K562 (cell line): ENCODE measurements at regions not wholly inside any gene's neighbourhood (a gene's known extent, or its start where the extent isn't known, plus 50 kb on each side); places are given as distances from the start of the nearest gene placed in this dataset.

Experiments used
- CBFA2T2 ChIP-seq: fragments of 450-650 bp; conservative IDR thresholded peaks from 2 replicates; pipeline ENCODE4 v1.6.1; 2017; ENCODE audit warnings: mild to moderate bottlenecking
- CLOCK ChIP-seq: fragments of 250-450 bp; sonication (Bioruptor Pico); IDR thresholded peaks from 2 replicates; pipeline ENCODE4 v1.4.0; 2020; ENCODE audit warnings: mild to moderate bottlenecking, moderate library complexity, borderline replicate concordance
- CTBP1 ChIP-seq: fragments of 450-650 bp; IDR thresholded peaks from 2 replicates; pipeline ENCODE4 v1.6.1; 2016; ENCODE audit warnings: borderline replicate concordance
- DACH1 ChIP-seq: fragments of 450-650 bp; IDR thresholded peaks from 2 replicates; pipeline ENCODE4 v1.6.1; 2018; ENCODE audit not compliant: partially characterized antibody
- GTF2E2 ChIP-seq: fragments of 200-800 bp; sonication (Bioruptor generic); IDR thresholded peaks from 2 replicates; pipeline ENCODE4 v1.6.1; 2016; ENCODE audit warnings: missing genetic modification characterization, missing compliant biosample characterization
- MAFG ChIP-seq: fragments of 450-650 bp; conservative IDR thresholded peaks from 2 replicates; pipeline ENCODE4 v1.6.1; 2016; ENCODE audit warnings: missing genetic modification characterization, missing compliant biosample characterization
- MCM3 ChIP-seq: fragments of 450-650 bp; IDR thresholded peaks from 2 replicates; pipeline ENCODE4 v1.6.1; 2016
- MEIS2 ChIP-seq: fragments of 450-650 bp; IDR thresholded peaks from 2 replicates; pipeline ENCODE4 v1.6.1; 2014; ENCODE audit warnings: mild to moderate bottlenecking; ENCODE audit not compliant: partially characterized antibody
- NR1H2 ChIP-seq: sonication (generic); formaldehyde crosslinking; IDR thresholded peaks from 2 replicates; pipeline ENCODE4 v1.4.0; 2020; ENCODE audit warnings: mild to moderate bottlenecking, missing genetic modification reagents
- RB1 ChIP-seq: fragments of 450-650 bp; IDR thresholded peaks from 2 replicates; pipeline ENCODE4 v1.6.1; 2017; ENCODE audit warnings: low read depth, mild to moderate bottlenecking
- RBM14 ChIP-seq: fragments of 200-400 bp; formaldehyde crosslinking; IDR thresholded peaks from 2 replicates; pipeline ENCODE4 v1.6.1; 2018; ENCODE audit warnings: low read depth, mild to moderate bottlenecking, low read length, moderate library complexity, borderline replicate concordance; ENCODE audit not compliant: insufficient read depth
- RFX5 ChIP-seq: IDR thresholded peaks from 2 replicates; pipeline ENCODE4 v1.6.1; 2011; ENCODE audit warnings: low read depth, mild to moderate bottlenecking, improper control_type of control experiment, low read length
- SP1 ChIP-seq: sonication (generic); formaldehyde crosslinking; IDR thresholded peaks from 2 replicates; pipeline ENCODE4 v1.8.1; 2022; ENCODE audit warnings: mild to moderate bottlenecking, missing genetic modification reagents
- SP2 ChIP-seq: IDR thresholded peaks from 2 replicates; pipeline ENCODE4 v1.6.1; 2011; ENCODE audit warnings: mild to moderate bottlenecking, low read depth, low read length, moderate library complexity; ENCODE audit not compliant: poor library complexity, severe bottlenecking; ENCODE audit errors: extremely low read depth
- ZBED1 ChIP-seq: IDR thresholded peaks from 2 replicates; pipeline ENCODE4 v1.6.1; 2014
- ZFP1 ChIP-seq: fragments of 450-650 bp; formaldehyde crosslinking; IDR thresholded peaks from 2 replicates; pipeline ENCODE4 v1.4.0; 2020; ENCODE audit warnings: mild to moderate bottlenecking, mixed read lengths
- ZNF316 ChIP-seq: fragments of 450-650 bp; IDR thresholded peaks from 2 replicates; pipeline ENCODE4 v1.6.1; 2016
- ZNF407 ChIP-seq: fragments of 450-650 bp; IDR thresholded peaks from 2 replicates; pipeline ENCODE4 v1.6.1; 2016; ENCODE audit warnings: low read depth
- ZNF780A ChIP-seq: fragments of 250-450 bp; sonication (Bioruptor Pico); IDR thresholded peaks from 2 replicates; pipeline ENCODE4 v1.5.0; 2021; ENCODE audit warnings: mild to moderate bottlenecking
- TF ChIP-seq, protein P1 (sequence below): sonication (generic); formaldehyde crosslinking; IDR thresholded peaks from 2 replicates; pipeline ENCODE4 v1.8.0; 2022; ENCODE audit warnings: mild to moderate bottlenecking, low read depth, missing genetic modification reagents

DNA sequence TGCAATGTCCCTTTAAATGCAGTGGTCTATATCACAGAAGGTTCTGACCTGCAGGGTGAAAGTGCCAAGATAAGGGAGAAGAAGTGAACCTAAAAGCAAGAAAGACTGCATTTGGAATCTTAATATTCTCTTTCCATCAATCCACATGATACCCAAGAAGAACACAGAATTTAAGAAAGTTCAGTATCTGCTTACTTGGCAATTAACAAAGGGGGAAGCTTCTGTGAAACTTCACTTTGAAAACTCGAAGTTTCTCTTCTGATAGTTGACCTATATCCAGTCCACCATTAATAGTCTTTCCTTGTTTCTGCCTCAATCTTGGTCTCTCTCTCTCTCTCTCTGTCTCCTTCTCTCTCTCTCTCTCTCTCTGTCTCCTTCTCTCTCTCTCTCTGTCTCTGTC lies 592.0 kb downstream of the UTRN start (continued):
- no peak for TF ChIP-seq ZNF407
- no peak for TF ChIP-seq NR1H2 (CRISPR knock-in tag)
- TF ChIP-seq MAFG (tag): peak; percentile 31; the same call in 1 of the 2 replicates
- TF ChIP-seq, protein P1, sequence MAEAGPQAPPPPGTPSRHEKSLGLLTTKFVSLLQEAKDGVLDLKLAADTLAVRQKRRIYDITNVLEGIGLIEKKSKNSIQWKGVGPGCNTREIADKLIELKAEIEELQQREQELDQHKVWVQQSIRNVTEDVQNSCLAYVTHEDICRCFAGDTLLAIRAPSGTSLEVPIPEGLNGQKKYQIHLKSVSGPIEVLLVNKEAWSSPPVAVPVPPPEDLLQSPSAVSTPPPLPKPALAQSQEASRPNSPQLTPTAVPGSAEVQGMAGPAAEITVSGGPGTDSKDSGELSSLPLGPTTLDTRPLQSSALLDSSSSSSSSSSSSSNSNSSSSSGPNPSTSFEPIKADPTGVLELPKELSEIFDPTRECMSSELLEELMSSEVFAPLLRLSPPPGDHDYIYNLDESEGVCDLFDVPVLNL (CRISPR knock-in tag): no peak
- TF ChIP-seq DACH1: no peak
- peak; percentile 67 for TF ChIP-seq ZNF316
- TF ChIP-seq CTBP1: no peak
- TF ChIP-seq GTF2E2 (tag): no peak
- TF ChIP-seq RFX5: no peak
- no peak for TF ChIP-seq CLOCK (CRISPR knock-in tag)
- no peak for TF ChIP-seq ZFP1 (CRISPR knock-in tag)
- no peak for TF ChIP-seq ZBED1
- peak; percentile 73; the same call in 1 of the 2 replicates for TF ChIP-seq MCM3
- no peak for TF ChIP-seq RBM14
- TF ChIP-seq SP2: no peak
- TF ChIP-seq MEIS2: no peak
- no peak for TF ChIP-seq ZNF780A
- TF ChIP-seq SP1: no peak
- no peak for TF ChIP-seq RB1
- no peak for TF ChIP-seq CBFA2T2
